OCI-LY7 (cell line): ENCODE measurements at regions not wholly inside any gene's neighbourhood (a gene's known extent, or its start where the extent isn't known, plus 50 kb on each side); places are given as distances from the start of the nearest gene placed in this dataset.

Experiments
- BruUV-seq: library from RNA; stranded (reverse); fragments of 400-500 nt; replicated peaks from 2 replicates; lab custom pipeline; 2021; lab: Mats Ljungman, UMichigan
- CTCF ChIA-PET: fragments of 300-600 bp; sonication (Branson Sonifier 250); formaldehyde crosslinking; loops from one replicate; lab custom pipeline; 2022; ENCODE audit warnings: antibody characterized with exemption; ENCODE audit not compliant: unreplicated experiment; lab: Charles Lee
- POLR2A ChIA-PET: fragments of 300-600 bp; sonication (Branson Sonifier 250); formaldehyde crosslinking; loops from one replicate; lab custom pipeline; 2022; ENCODE audit warnings: antibody characterized with exemption; lab: Charles Lee
- DNase-seq: peaks from one replicate; pipeline ENCODE4 v3.0.0-alpha.2; 2015; ENCODE audit warnings: low spot score
- H2AFZ ChIP-seq: fragments of 200-600 bp; sonication (generic), shearing (Covaris generic); 2 replicates; pipeline ENCODE4 v1.6.1; 2014; ENCODE audit warnings: mild to moderate bottlenecking, antibody characterized with exemption, low read length, moderate library complexity
- H3K27ac ChIP-seq: fragments of 200-600 bp; sonication (generic); 2 replicates; pipeline ENCODE4 v1.5.1; 2014; ENCODE audit warnings: mixed run types, low read depth, mild to moderate bottlenecking, moderate library complexity, low read length, inconsistent platforms; ENCODE audit not compliant: poor library complexity, severe bottlenecking
- H3K36me3 ChIP-seq: fragments of 200-600 bp; sonication (generic); 2 replicates; pipeline ENCODE4 v1.6.1; 2014; ENCODE audit warnings: mild to moderate bottlenecking, antibody characterized with exemption, low read length, moderate library complexity, mixed read lengths; ENCODE audit not compliant: insufficient read depth
- H3K4me1 ChIP-seq: fragments of 200-600 bp; sonication (generic); 2 replicates; pipeline ENCODE4 v1.5.1; 2014; ENCODE audit warnings: mild to moderate bottlenecking, low read length; ENCODE audit not compliant: insufficient read depth, poor library complexity, severe bottlenecking
- H3K4me2 ChIP-seq: fragments of 200-600 bp; sonication (generic); 2 replicates; pipeline ENCODE4 v1.6.1; 2014; ENCODE audit warnings: mild to moderate bottlenecking, low read length
- H3K4me3 ChIP-seq: fragments of 200-600 bp; sonication (generic); 2 replicates; pipeline ENCODE4 v1.5.1; 2014; ENCODE audit warnings: mild to moderate bottlenecking, low read depth, low read length; ENCODE audit not compliant: poor library complexity, severe bottlenecking
- H3K79me2 ChIP-seq: fragments of 200-600 bp; sonication (generic); 2 replicates; pipeline ENCODE4 v1.6.1; 2016; ENCODE audit warnings: low read depth, mild to moderate bottlenecking, low read length, moderate library complexity, mixed read lengths; ENCODE audit not compliant: insufficient read depth
- H3K9me2 ChIP-seq: fragments of 200-600 bp; sonication (generic); 2 replicates; pipeline ENCODE4 v1.6.1; 2016; ENCODE audit warnings: mild to moderate bottlenecking, low read length, mixed read lengths; ENCODE audit not compliant: insufficient read depth
- H3K9me3 ChIP-seq: fragments of 200-600 bp; sonication (generic); 2 replicates; pipeline ENCODE4 v1.6.1; 2014; ENCODE audit warnings: mild to moderate bottlenecking, mixed run types, low read length, mixed read lengths
- H4K20me1 ChIP-seq: fragments of 200-600 bp; sonication (generic); 2 replicates; pipeline ENCODE4 v1.6.1; 2014; ENCODE audit warnings: mild to moderate bottlenecking, antibody characterized with exemption, low read length, moderate library complexity, mixed read lengths; ENCODE audit not compliant: insufficient read depth
- CTCF ChIP-seq: fragments of 200-600 bp; sonication (generic); conservative IDR thresholded peaks from 2 replicates; pipeline ENCODE4 v1.5.1; 2014; ENCODE audit warnings: mild to moderate bottlenecking, antibody characterized with exemption, low read length, moderate library complexity, mixed read lengths
- EZH2phosphoT487 ChIP-seq: fragments of 200-600 bp; sonication (generic); IDR thresholded peaks from 2 replicates; pipeline ENCODE4 v1.6.1; 2018; ENCODE audit warnings: low read depth, borderline replicate concordance, mild to moderate bottlenecking, mixed run types, antibody characterized with exemption, low read length, moderate library complexity, mixed read lengths
- intact Hi-C: fragments of 100-400 bp; cut with micrococcal nuclease; formaldehyde crosslinking; loops from one replicate; pipeline ENCODE4 v1.10.0; 2022; ENCODE audit not compliant: unreplicated experiment

GRCh38 chr2:30038419-30038818 lies 108.4 kb upstream of the YPEL5 start:
- H2AFZ ChIP-seq: no peak overlapping the region
- no peaks in the 10 kb centered on the region for H3K79me2 ChIP-seq
- BruUV-seq: no TSS peak
- ChIA-PET POLR2A (interaction anchor here (0.6 kb wide), 1 partner anchor 20 kb away, joined by 3 read pairs; no protein-coding TSS in a partner anchor), CTCF (no interaction called here)
- no peak overlapping the region for H3K27ac ChIP-seq
- H3K4me1 ChIP-seq: no peaks in the 10 kb centered on the region
- no peaks in the 10 kb centered on the region for H3K9me2 ChIP-seq
- no peaks in the 10 kb centered on the region for H3K36me3 ChIP-seq
- no peak overlapping the region for H3K4me2 ChIP-seq
- no peak for DNase-seq
- H3K9me3 ChIP-seq: no peaks in the 10 kb centered on the region
- no peak overlapping the region for H3K4me3 ChIP-seq
- no peaks in the 10 kb centered on the region for H4K20me1 ChIP-seq
- TF ChIP-seq CTCF (no peak), EZH2phosphoT487 (no peak)
- intact Hi-C loops: no loop called here

- Histone ChIP-seq H3K4me2 (no peak overlapping the region), H3K9me3 (no peaks in the 10 kb centered on the region), H3K27ac (no peak overlapping the region), H3K36me3 (no peaks in the 10 kb centered on the region), H3K9me2 (no peaks in the 10 kb centered on the region), H3K4me1 (no peaks in the 10 kb centered on the region), H3K4me3 (no peak overlapping the region), H3K79me2 (no peaks in the 10 kb centered on the region), H2AFZ (no peak overlapping the region), H4K20me1 (no peaks in the 10 kb centered on the region)
- ChIA-PET POLR2A (no interaction called here), CTCF (no interaction called here)
- no peak for DNase-seq
- intact Hi-C loops: no loop called here
- BruUV-seq: no TSS peak
- TF ChIP-seq EZH2phosphoT487 (no peak), CTCF (no peak)
Observed at GRCh38 chr2:30039101-30039500, 107.7 kb upstream of the YPEL5 start.

- intact Hi-C loops: no loop called here
- Histone ChIP-seq H3K79me2 (no peaks in the 10 kb centered on the region), H3K27ac (no peak overlapping the region), H3K4me3 (no peak overlapping the region), H3K4me1 (no peaks in the 10 kb centered on the region), H3K9me3 (no peaks in the 10 kb centered on the region), H4K20me1 (no peaks in the 10 kb centered on the region), H3K9me2 (no peaks in the 10 kb centered on the region), H3K4me2 (no peak overlapping the region), H3K36me3 (no peaks in the 10 kb centered on the region), H2AFZ (no peak overlapping the region)
- DNase-seq: no peak
- BruUV-seq: no TSS peak
- POLR2A ChIA-PET: no interaction called here
- TF ChIP-seq EZH2phosphoT487 (no peak), CTCF (no peak)
- CTCF ChIA-PET: no interaction called here
Observed at GRCh38 chr2:30040147-30040546, 106.7 kb upstream of the YPEL5 start.
